ENCODE measurements at regions not wholly inside any gene's neighbourhood (a gene's known extent, or its start where the extent isn't known, plus 50 kb on each side); places are given as distances from the start of the nearest gene placed in this dataset.

DNA sequence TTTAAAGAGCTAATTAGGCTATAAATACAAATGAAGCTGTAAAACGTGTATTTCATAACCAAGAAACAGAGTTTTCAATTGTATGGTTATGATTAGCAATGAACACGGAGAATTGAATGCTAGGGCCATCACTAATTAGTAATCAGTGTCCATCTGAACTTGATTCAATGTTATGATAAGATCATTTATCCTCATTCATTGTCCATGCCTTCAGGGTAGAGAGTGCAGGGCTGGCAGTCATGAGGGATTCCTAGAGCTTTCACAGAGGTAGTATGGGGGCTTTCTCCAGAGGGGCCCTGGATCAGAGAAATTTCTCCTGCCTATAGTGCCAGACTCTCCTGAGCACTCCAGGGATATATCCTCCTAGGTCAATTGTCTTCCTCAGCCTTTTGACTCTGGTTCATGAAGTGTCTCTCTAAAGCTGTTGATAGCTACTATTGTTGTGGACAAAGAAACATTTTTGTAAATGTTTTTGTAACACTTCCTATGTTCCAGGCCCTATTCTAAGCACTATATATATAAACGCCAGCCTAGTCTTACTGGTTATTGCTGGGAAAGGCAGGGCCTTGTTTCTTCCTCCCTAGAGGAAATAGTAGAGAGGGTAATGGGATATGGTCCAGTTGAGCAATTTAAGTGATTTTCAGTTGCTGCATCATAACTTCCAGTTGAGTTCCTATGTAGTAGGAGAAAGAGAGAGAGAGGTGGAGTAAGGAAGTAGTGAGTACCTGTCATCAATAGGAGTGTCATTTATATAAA is 249.0 kb downstream of the NFKBIZ start:
- H3K79me2 ChIP-seq (ENCODE audit: control insufficient read depth, insufficient read depth, low read length) = no peaks in the 10 kb centered on the region
- no peak overlapping the region for H3K4me2 ChIP-seq (replicated peaks; ENCODE audit: low read depth, low read length, poor library complexity, severe bottlenecking)
- H3K4me1 Mint-ChIP-seq = no peaks in the 10 kb centered on the region
- no peak for TF ChIP-seq EZH2 (IDR thresholded peaks at IDR 0.05; ENCODE audit: borderline replicate concordance, insufficient read depth, low read depth, low read length, poor library complexity, severe bottlenecking)
- TF ChIP-seq, protein P1, sequence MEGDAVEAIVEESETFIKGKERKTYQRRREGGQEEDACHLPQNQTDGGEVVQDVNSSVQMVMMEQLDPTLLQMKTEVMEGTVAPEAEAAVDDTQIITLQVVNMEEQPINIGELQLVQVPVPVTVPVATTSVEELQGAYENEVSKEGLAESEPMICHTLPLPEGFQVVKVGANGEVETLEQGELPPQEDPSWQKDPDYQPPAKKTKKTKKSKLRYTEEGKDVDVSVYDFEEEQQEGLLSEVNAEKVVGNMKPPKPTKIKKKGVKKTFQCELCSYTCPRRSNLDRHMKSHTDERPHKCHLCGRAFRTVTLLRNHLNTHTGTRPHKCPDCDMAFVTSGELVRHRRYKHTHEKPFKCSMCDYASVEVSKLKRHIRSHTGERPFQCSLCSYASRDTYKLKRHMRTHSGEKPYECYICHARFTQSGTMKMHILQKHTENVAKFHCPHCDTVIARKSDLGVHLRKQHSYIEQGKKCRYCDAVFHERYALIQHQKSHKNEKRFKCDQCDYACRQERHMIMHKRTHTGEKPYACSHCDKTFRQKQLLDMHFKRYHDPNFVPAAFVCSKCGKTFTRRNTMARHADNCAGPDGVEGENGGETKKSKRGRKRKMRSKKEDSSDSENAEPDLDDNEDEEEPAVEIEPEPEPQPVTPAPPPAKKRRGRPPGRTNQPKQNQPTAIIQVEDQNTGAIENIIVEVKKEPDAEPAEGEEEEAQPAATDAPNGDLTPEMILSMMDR (IDR thresholded peaks at IDR 0.05) = no peak
- POLR2A ChIA-PET = no interaction called here
- H3K9me3 ChIP-seq (ENCODE audit: control extremely low read depth in 1 of 3, control insufficient read depth in 2 of 3, insufficient read depth in 1 of 3, low read length in 2 of 3) = no peaks in the 10 kb centered on the region
- CTCF ChIA-PET = no interaction called here
- no peak overlapping the region for H3K4me3 Mint-ChIP-seq
- H3K27ac ChIP-seq (ENCODE audit: low read length in 2 of 2) = no peak overlapping the region
- no peak overlapping the region for H2AFZ ChIP-seq (ENCODE audit: insufficient read depth, low read depth, low read length, poor library complexity, severe bottlenecking)
- no peak overlapping the region for H3K9ac ChIP-seq (ENCODE audit: low read length)
- no peak for DNase-seq
- WGBS (ENCODE audit: insufficient coverage) = no CpG with 5 or more reads among the region's 3 CpGs
- no peak overlapping the region for H3K4me3 ChIP-seq (ENCODE audit: control extremely low read depth in 1 of 5, extremely low read depth in 1 of 5, insufficient read depth in 1 of 5, low read depth in 2 of 5, low read length in 4 of 5)
- intact Hi-C loops (cut with micrococcal nuclease) = no loop called here
- H3K27me3 ChIP-seq (replicated peaks in 1 of 4; ENCODE audit: control extremely low read depth in 1 of 4, control insufficient read depth in 3 of 4, insufficient read depth in 4 of 4, low read length in 3 of 4) = no peaks in the 10 kb centered on the region
- no peaks in the 10 kb centered on the region for H4K20me1 ChIP-seq (ENCODE audit: control insufficient read depth, insufficient read depth, low read length, poor library complexity, severe bottlenecking)
- no peaks in the 10 kb centered on the region for H3K9me3 Mint-ChIP-seq (ENCODE audit: insufficient read depth)
- H3K27ac Mint-ChIP-seq = no peak overlapping the region
- no peak for ATAC-seq (ENCODE audit: low read depth)
- H3K27me3 Mint-ChIP-seq = no peaks in the 10 kb centered on the region
- no peaks in the 10 kb centered on the region for H3K36me3 ChIP-seq (replicated peaks in 1 of 2; ENCODE audit: control extremely low read depth in 1 of 2, control insufficient read depth in 1 of 2, extremely low read depth in 1 of 2, insufficient read depth in 2 of 2, low read length in 1 of 2)
- no peaks in the 10 kb centered on the region for H3K4me1 ChIP-seq (ENCODE audit: control insufficient read depth in 2 of 2, insufficient read depth in 2 of 2, low read length in 2 of 2)

DNA sequence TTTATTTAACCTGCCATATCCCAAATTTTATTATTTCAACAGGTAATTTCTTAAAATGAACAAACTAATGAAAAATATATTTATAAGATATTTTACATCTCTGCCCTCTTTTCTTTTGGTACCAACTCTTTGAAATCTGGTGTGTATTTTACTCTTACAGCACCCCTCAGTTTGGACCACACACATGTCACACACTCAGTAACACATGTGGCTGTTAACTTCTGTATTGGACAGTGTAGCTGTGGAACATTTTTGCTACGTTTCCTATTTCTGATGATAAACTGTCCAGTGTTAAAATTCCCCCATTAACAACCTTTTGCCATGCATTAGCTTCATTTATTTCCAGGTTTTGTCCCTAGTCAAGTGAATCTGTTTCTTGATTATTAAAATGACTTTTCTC is 250.6 kb downstream of the NFKBIZ start:
- H3K4me3 ChIP-seq (ENCODE audit: control extremely low read depth in 1 of 5, extremely low read depth in 1 of 5, insufficient read depth in 1 of 5, low read depth in 2 of 5, low read length in 4 of 5) = no peak overlapping the region
- no peaks in the 10 kb centered on the region for H3K27me3 ChIP-seq (replicated peaks in 1 of 4; ENCODE audit: control extremely low read depth in 1 of 4, control insufficient read depth in 3 of 4, insufficient read depth in 4 of 4, low read length in 3 of 4)
- TF ChIP-seq, protein P1 (IDR thresholded peaks at IDR 0.05) = no peak
- no peak for TF ChIP-seq EZH2 (IDR thresholded peaks at IDR 0.05; ENCODE audit: borderline replicate concordance, insufficient read depth, low read depth, low read length, poor library complexity, severe bottlenecking)
- H2AFZ ChIP-seq (ENCODE audit: insufficient read depth, low read depth, low read length, poor library complexity, severe bottlenecking) = no peak overlapping the region
- H3K4me1 ChIP-seq (ENCODE audit: control insufficient read depth in 2 of 2, insufficient read depth in 2 of 2, low read length in 2 of 2) = no peaks in the 10 kb centered on the region
- Mint-ChIP-seq H3K27ac (no peak overlapping the region), H3K9me3 (ENCODE audit: insufficient read depth) (no peaks in the 10 kb centered on the region), H3K27me3 (no peaks in the 10 kb centered on the region), H3K4me1 (no peaks in the 10 kb centered on the region), H3K4me3 (no peak overlapping the region)
- DNase-seq = no peak
- no peak overlapping the region for H3K9ac ChIP-seq (ENCODE audit: low read length)
- H3K79me2 ChIP-seq (ENCODE audit: control insufficient read depth, insufficient read depth, low read length) = no peaks in the 10 kb centered on the region
- H3K4me2 ChIP-seq (replicated peaks; ENCODE audit: low read depth, low read length, poor library complexity, severe bottlenecking) = no peak overlapping the region
- no peaks in the 10 kb centered on the region for H3K36me3 ChIP-seq (replicated peaks in 1 of 2; ENCODE audit: control extremely low read depth in 1 of 2, control insufficient read depth in 1 of 2, extremely low read depth in 1 of 2, insufficient read depth in 2 of 2, low read length in 1 of 2)
- no peak overlapping the region for H3K27ac ChIP-seq (ENCODE audit: low read length in 2 of 2)
- H4K20me1 ChIP-seq (ENCODE audit: control insufficient read depth, insufficient read depth, low read length, poor library complexity, severe bottlenecking) = no peaks in the 10 kb centered on the region
- intact Hi-C loops (cut with micrococcal nuclease) = no loop called here
- no peak for ATAC-seq (ENCODE audit: low read depth)
- no CpG with 5 or more reads among the region's 1 CpG for WGBS (ENCODE audit: insufficient coverage)
- ChIA-PET CTCF (interaction anchor here (1.2 kb wide), 1 partner anchor 11 kb away, joined by 5 read pairs; no protein-coding TSS in a partner anchor), POLR2A (no interaction called here)
- no peaks in the 10 kb centered on the region for H3K9me3 ChIP-seq (ENCODE audit: control extremely low read depth in 1 of 3, control insufficient read depth in 2 of 3, insufficient read depth in 1 of 3, low read length in 2 of 3)

Data from B cell (primary cell).